GM18519 (cell line): ENCODE measurements at regions not wholly inside any gene's neighbourhood (a gene's known extent, or its start where the extent isn't known, plus 50 kb on each side); places are given as distances from the start of the nearest gene placed in this dataset.

ENCODE experiments used
- ATAC-seq: cut with Tn5 transposase; IDR thresholded peaks from one replicate; pipeline ENCODE4 v1.9.1; 2021; ENCODE audit warnings: mild to moderate bottlenecking, moderate library complexity; ENCODE audit not compliant: unreplicated experiment, low FRiP score

GRCh38 chr3:3745693-3746092 is 53.5 kb upstream of the LRRN1 start:
- no peak for ATAC-seq

GRCh38 chr3:3744826-3745225 is 54.4 kb upstream of the LRRN1 start:
- no peak for ATAC-seq

GRCh38 chr3:3743754-3744153 is 55.5 kb upstream of the LRRN1 start:
- ATAC-seq = no peak

GRCh38 chr3:3740061-3740460 is 59.2 kb upstream of the LRRN1 start:
- ATAC-seq = no peak

GRCh38 chr3:3739330-3740060 is 59.7 kb upstream of the LRRN1 start:
- no peak for ATAC-seq

- no peak for ATAC-seq
Measured at GRCh38 chr3:3737531-3737930, 61.7 kb upstream of the LRRN1 start.

GRCh38 chr3:3735919-3736318 is 63.3 kb upstream of the LRRN1 start:
- ATAC-seq = no peak

GRCh38 chr3:3734881-3735280 is 64.3 kb upstream of the LRRN1 start:
- ATAC-seq = no peak

GRCh38 chr3:3729261-3729660 is 70.0 kb upstream of the LRRN1 start:
- no peak for ATAC-seq

GRCh38 chr3:3726549-3726948 is 72.7 kb upstream of the LRRN1 start:
- ATAC-seq = no peak

- ATAC-seq = no peak
Measured at GRCh38 chr3:3714572-3714971, 84.7 kb upstream of the LRRN1 start.

GRCh38 chr3:3712971-3713370 is 86.3 kb upstream of the LRRN1 start:
- ATAC-seq = no peak

GRCh38 chr3:3708769-3709115 is 90.5 kb upstream of the LRRN1 start:
- ATAC-seq = no peak

- no peak for ATAC-seq
Measured at GRCh38 chr3:3707858-3708768, 91.1 kb upstream of the LRRN1 start.

- ATAC-seq = no peak
Measured at GRCh38 chr3:3705090-3705775, 94.0 kb upstream of the LRRN1 start.

- no peak for ATAC-seq
Measured at GRCh38 chr3:3701949-3702348, 97.3 kb upstream of the LRRN1 start.

- no peak for ATAC-seq
Measured at GRCh38 chr3:3699816-3700633, 99.2 kb upstream of the LRRN1 start.

GRCh38 chr3:3699407-3699806 is 99.8 kb upstream of the LRRN1 start:
- ATAC-seq = no peak

GRCh38 chr3:3696345-3696744 is 102.9 kb upstream of the LRRN1 start:
- no peak for ATAC-seq

- ATAC-seq = no peak
Measured at GRCh38 chr3:3693593-3693992, 105.6 kb upstream of the LRRN1 start.
